Fibroblast of skin of scalp (primary cell): ENCODE measurements at regions not wholly inside any gene's neighbourhood (a gene's known extent, or its start where the extent isn't known, plus 50 kb on each side); places are given as distances from the start of the nearest gene placed in this dataset.

Source experiments
- DNase-seq: peaks from one replicate; pipeline ENCODE4 v3.0.0-alpha.2; 2013

DNA sequence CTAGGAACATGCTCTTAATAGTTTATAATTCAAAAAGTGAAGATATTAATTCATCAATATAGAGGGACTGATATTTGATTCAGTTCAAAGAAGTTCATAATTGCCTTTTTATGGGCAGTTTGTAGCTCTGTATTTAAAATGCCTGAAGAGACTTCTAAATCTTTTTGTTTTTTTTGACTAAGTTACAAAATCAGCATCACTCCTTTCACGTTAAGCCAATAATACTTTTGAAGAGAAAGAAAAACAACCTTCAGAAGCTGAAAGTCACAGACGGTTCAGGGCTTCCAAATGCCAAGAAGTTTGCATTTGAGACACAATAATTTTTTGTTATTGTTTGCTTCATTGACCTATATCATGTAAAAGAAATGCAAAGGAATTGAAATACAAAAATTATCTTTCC lies 394.6 kb upstream of the NR2F2 start:
- no peak for DNase-seq

- DNase-seq, result no peak
Measured at GRCh38 chr15:95937128-95937528, 393.4 kb upstream of the NR2F2 start.

DNA sequence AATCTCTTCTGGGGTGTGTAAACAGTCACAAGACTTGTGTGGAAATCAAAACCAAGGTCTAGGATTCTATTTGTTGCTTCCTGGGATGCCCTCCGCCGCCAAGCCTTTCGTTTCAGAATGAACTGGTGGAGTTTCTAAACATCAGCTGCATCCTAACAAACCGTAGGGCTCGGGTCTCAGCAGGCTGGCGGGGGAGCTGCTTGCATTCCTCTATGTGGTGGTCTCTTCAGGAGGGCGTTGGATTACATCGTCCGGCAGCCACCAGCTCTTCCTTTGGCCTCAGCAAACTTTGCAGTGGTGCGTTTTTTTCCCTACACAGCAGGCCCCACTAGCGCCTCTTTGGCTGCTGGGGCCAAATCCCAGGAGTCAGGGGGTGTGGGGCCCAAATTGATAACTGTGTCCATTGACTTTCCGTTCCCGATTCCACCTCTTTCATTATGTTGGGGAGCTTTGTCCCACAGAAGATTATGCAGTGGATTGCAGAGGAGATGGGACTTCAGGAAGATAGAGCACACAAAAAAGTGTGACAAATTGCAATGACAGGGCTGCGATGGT lies 390.0 kb upstream of the NR2F2 start:
- no peak for DNase-seq

GRCh38 chr15:95944193-95944592 lies 386.3 kb upstream of the NR2F2 start:
- DNase-seq, result no peak

- no peak for DNase-seq
Measured at GRCh38 chr15:95944661-95945255, 385.7 kb upstream of the NR2F2 start.

GRCh38 chr15:95946241-95946640 lies 384.3 kb upstream of the NR2F2 start:
- DNase-seq, result peak; percentile 21

GRCh38 chr15:95946926-95947325 lies 383.6 kb upstream of the NR2F2 start:
- no peak for DNase-seq

DNA sequence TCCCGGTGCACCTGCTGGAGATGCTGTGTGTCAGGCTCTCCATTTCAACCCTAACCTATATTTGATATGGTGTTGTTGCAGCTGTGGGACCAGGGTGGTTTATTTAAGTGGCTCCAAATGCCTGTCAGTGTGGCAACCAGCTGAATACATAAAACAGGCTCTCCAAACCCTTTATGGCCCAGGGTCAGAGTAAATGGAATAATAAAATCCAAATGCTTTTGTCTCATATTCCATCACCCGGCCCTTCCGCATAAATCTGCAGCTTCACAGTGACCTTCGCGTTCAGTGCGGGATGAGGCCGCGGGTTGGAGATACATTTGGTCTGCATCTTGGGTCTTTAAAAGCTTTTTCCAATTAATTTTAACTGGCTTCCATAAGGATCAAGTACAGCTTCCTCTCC lies 382.1 kb upstream of the NR2F2 start:
- DNase-seq, result no peak

GRCh38 chr15:95953032-95953431 lies 377.5 kb upstream of the NR2F2 start:
- DNase-seq, result no peak

DNA sequence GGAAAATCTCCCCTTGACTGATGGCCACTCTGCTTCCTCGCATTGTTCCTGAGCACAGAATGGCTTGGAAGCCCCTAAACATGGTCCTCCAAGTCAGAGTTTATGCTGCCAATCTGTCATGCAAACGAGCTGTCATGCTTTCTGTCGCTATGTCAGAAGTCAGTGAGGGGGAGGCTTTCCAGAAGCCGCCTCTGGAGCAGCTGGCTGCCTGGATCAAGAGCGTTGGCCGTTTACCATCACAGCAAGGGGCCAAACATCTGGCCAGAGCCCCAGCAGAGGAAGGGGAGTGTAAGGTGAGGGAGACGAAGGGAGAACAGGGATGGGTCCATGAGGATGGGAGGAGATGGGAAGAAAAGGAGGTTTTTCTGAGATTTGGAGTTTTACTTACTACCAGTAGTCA lies 372.6 kb upstream of the NR2F2 start:
- no peak for DNase-seq

GRCh38 chr15:95958382-95958781 lies 372.1 kb upstream of the NR2F2 start:
- no peak for DNase-seq

GRCh38 chr15:95968856-95969255 lies 361.6 kb upstream of the NR2F2 start:
- no peak for DNase-seq

- DNase-seq, result no peak
Measured at GRCh38 chr15:95970326-95970725, 360.2 kb upstream of the NR2F2 start.

- DNase-seq, result peak; percentile 79
Measured at GRCh38 chr15:95972041-95972553, 358.4 kb upstream of the NR2F2 start.

DNA sequence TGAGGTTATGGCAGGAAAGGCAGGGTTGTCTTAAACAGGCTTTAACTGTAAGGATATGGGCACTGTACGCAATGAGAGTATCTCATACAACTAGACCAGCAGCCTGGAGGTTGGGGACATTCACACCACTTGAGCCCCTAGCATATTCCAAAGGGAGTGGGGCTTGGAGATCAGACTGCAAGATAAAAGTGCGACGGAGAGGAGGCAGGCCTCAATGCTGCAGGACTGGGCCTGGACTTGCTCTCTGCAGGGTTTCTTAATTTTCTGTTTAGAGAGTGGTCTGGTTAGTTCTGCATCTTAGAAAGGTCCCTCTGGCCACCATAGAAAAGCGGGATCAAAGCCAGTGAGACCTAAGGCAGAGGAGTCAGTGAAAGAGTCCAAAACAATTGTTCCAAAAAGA lies 357.7 kb upstream of the NR2F2 start:
- DNase-seq, result no peak

- DNase-seq, result no peak
Measured at GRCh38 chr15:95973566-95974256, 356.8 kb upstream of the NR2F2 start.

DNA sequence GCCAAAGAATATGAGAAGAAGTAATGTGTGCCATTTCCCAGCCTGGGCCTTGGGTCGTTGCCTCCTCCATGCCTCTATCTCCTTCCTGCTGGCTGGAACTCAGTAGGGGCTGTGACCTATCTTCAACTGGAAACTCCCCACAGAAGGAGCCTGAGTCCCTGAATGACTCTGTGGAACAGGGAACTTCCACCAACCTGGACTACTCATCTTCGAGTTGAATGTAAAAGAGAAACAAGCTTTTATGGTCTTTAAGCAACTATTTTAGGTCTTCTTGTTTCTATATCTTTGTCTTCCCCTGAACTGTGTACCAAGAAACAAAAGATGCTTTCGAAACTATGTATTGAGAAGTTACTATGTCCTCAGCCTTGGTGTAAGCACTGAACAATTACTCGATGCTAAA lies 355.3 kb upstream of the NR2F2 start:
- no peak for DNase-seq

GRCh38 chr15:95979286-95979685 lies 351.2 kb upstream of the NR2F2 start:
- no peak for DNase-seq

- no peak for DNase-seq
Measured at GRCh38 chr15:95981209-95981608, 349.3 kb upstream of the NR2F2 start.

DNA sequence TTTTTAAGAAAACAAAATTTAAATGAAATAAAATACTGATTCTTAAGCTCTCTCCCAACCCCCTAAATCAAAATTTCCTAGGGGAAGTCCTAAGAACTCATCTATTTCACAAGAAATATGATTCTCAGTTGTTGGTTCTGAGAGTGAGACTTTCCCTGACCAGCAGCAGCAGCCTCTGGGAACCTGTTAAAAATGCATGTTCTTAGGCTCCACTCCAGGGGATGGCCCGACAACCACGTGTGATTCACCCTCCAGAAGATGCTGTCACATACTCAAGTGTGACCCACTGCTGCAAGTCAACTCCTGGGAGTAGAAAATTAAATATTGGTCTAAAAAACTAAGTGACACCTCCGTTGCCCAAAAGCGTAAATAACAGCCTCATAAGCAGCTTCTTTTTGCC lies 343.2 kb upstream of the NR2F2 start:
- DNase-seq, result no peak

- DNase-seq, result no peak
Measured at GRCh38 chr15:95987886-95988573, 342.5 kb upstream of the NR2F2 start.

GRCh38 chr15:95988574-95988887 lies 342.0 kb upstream of the NR2F2 start:
- no peak for DNase-seq

DNA sequence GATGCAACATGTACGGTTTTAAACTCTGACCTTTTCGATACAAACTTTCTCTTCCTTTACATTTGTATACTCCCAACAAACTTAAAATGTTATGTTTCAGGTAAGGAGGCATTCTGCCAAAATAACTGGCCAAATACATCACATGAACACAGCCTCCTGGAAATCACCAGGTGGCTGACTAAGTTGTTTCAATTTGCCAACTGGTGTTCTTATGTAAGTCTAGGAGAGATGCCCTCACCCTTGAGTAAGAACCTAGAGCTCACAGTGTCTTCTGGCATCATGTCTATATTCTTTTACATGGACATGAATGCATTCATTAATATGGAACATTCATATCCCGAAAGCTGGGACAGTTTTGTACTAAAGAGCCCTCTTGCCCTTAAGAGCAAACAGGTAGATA lies 341.1 kb upstream of the NR2F2 start:
- no peak for DNase-seq

DNA sequence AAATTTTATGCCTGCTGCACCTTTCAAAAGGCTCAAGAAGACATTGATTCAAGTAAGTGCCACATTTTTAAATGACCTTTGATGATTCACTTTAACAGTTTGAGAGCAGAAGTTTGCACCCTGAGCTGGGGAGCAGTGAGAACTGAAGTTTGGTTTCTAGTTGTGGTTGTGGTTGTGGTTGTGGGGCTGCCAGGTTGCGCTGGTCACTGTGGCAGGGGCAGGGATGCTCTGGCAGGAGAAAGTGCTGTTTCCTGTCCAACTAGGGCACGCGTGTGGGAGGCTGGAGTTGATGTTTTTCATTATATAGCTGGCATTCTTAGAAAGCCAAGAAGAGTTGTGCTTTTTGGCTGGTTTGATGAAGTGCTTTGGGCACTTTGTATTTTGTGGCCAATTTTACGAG lies 339.7 kb upstream of the NR2F2 start:
- DNase-seq, result no peak
